ENCODE measurements at regions not wholly inside any gene's neighbourhood (a gene's known extent, or its start where the extent isn't known, plus 50 kb on each side); places are given as distances from the start of the nearest gene placed in this dataset.

- no peak for TF ChIP-seq CTCF (IDR thresholded peaks at IDR 0.05)
- no peak for TF ChIP-seq POLR2A (IDR thresholded peaks at IDR 0.05)
Observed at GRCh38 chr21:18178509-18178908, 66.1 kb upstream of the CHODL start.

Measured in Peyer's patch (tissue), 4 donors.